NB4 (cell line): ENCODE measurements at regions not wholly inside any gene's neighbourhood (a gene's known extent, or its start where the extent isn't known, plus 50 kb on each side); places are given as distances from the start of the nearest gene placed in this dataset.
"Not testable (repeated sequence)": the region's sequence is repeated elsewhere in the genome, so short reads cannot be mapped to it uniquely, and the experiment has no call there.

ENCODE experiments used
- CTCF ChIP-seq: IDR thresholded peaks from one replicate; pipeline ENCODE4 v1.5.1; 2012; ENCODE audit warnings: low read depth, low read length
- POLR2A ChIP-seq: IDR thresholded peaks from 2 replicates; pipeline ENCODE4 v1.6.1; 2011; ENCODE audit warnings: mild to moderate bottlenecking; ENCODE audit not compliant: insufficient read length; ENCODE audit errors: extremely low read depth

GRCh38 chr7:65469919-65470558, 96.4 kb downstream of the ZNF92 start:
- not testable (repeated sequence) for TF ChIP-seq CTCF, POLR2A
